Urothelium cell line (cell line): ENCODE measurements at regions not wholly inside any gene's neighbourhood (a gene's known extent, or its start where the extent isn't known, plus 50 kb on each side); places are given as distances from the start of the nearest gene placed in this dataset.

Experiments
- DNase-seq: peaks from one replicate; pipeline ENCODE4 v3.0.0; 2011; ENCODE audit warnings: low spot score, mixed read lengths
- FAIRE-seq: peaks from 2 replicates; lab custom pipeline; 2011; peaks lifted over from hg19 to GRCh38; lab: Jason Lieb, UNC

- DNase-seq: no peak
- FAIRE-seq: no peak
Observed at GRCh38 chr13:105997581-105998550, 537.6 kb downstream of the EFNB2 start.

GRCh38 chr13:105996391-105997025 lies 539.0 kb downstream of the EFNB2 start:
- FAIRE-seq (no peak), DNase-seq (no peak)

- FAIRE-seq (no peak), DNase-seq (no peak)
Observed at GRCh38 chr13:105994340-105994739, 541.1 kb downstream of the EFNB2 start.

GRCh38 chr13:105991622-105992277 lies 543.7 kb downstream of the EFNB2 start:
- FAIRE-seq: no peak

GRCh38 chr13:105991131-105991530 lies 544.3 kb downstream of the EFNB2 start:
- FAIRE-seq (no peak), DNase-seq (no peak)

More at GRCh38 chr13:105991622-105992277, 543.7 kb downstream of the EFNB2 start:
- DNase-seq: peak; percentile 44

- DNase-seq (peak; percentile 27), FAIRE-seq (no peak)
Observed at GRCh38 chr13:105990256-105990958, 545.1 kb downstream of the EFNB2 start.

- no peak for DNase-seq
- FAIRE-seq: no peak
Observed at GRCh38 chr13:105984646-105985045, 550.8 kb downstream of the EFNB2 start.

- DNase-seq (no peak), FAIRE-seq (no peak)
Observed at GRCh38 chr13:105984236-105984635, 551.2 kb downstream of the EFNB2 start.

GRCh38 chr13:105982219-105982930 lies 553.1 kb downstream of the EFNB2 start:
- DNase-seq: no peak
- FAIRE-seq: no peak

GRCh38 chr13:105979131-105980011 lies 556.1 kb downstream of the EFNB2 start:
- FAIRE-seq (no peak), DNase-seq (peak; percentile 18)

- FAIRE-seq: no peak
Observed at GRCh38 chr13:105974380-105974779, 561.1 kb downstream of the EFNB2 start.

GRCh38 chr13:105972811-105973590 lies 562.5 kb downstream of the EFNB2 start:
- FAIRE-seq (no peak), DNase-seq (no peak)

More at GRCh38 chr13:105974380-105974779, 561.1 kb downstream of the EFNB2 start:
- DNase-seq: no peak

GRCh38 chr13:105972306-105972721 lies 563.1 kb downstream of the EFNB2 start:
- FAIRE-seq: no peak
- no peak for DNase-seq

GRCh38 chr13:105971738-105972137 lies 563.7 kb downstream of the EFNB2 start:
- DNase-seq (no peak), FAIRE-seq (no peak)

GRCh38 chr13:105971312-105971711 lies 564.1 kb downstream of the EFNB2 start:
- FAIRE-seq (no peak), DNase-seq (no peak)

- DNase-seq (peak; percentile 54), FAIRE-seq (no peak)
Observed at GRCh38 chr13:105969761-105970160, 565.7 kb downstream of the EFNB2 start.

- DNase-seq (no peak), FAIRE-seq (no peak)
Observed at GRCh38 chr13:105965910-105966309, 569.6 kb downstream of the EFNB2 start.

- FAIRE-seq (no peak), DNase-seq (no peak)
Observed at GRCh38 chr13:105962080-105962479, 573.4 kb downstream of the EFNB2 start.
